Hematopoietic multipotent progenitor cell treated with erythropoietin and hydrocortisone succinate and interleukin-3 and kit ligand, for 6 days (in vitro differentiated cells): ENCODE measurements at regions not wholly inside any gene's neighbourhood (a gene's known extent, or its start where the extent isn't known, plus 50 kb on each side); places are given as distances from the start of the nearest gene placed in this dataset.
"Not testable (repeated sequence)": the region's sequence is repeated elsewhere in the genome, so short reads cannot be mapped to it uniquely, and the experiment has no call there.

Experiments
- DNase-seq: peaks from one replicate; pipeline ENCODE4 v3.0.0-alpha.2; 2015

- no peak for DNase-seq
These were observed 518.1 kb upstream of the NUDT12 start for GRCh38 chr5:104080646-104081175.

- DNase-seq: not testable (repeated sequence)
These were observed 517.5 kb upstream of the NUDT12 start for GRCh38 chr5:104079861-104080645.

- DNase-seq: no peak
These were observed 509.3 kb upstream of the NUDT12 start for GRCh38 chr5:104071887-104072286.

GRCh38 chr5:104062621-104063377, 500.2 kb upstream of the NUDT12 start:
- no peak for DNase-seq

GRCh38 chr5:104061707-104062106, 499.1 kb upstream of the NUDT12 start:
- no peak for DNase-seq

GRCh38 chr5:104053353-104053649, 490.7 kb upstream of the NUDT12 start:
- no peak for DNase-seq

- DNase-seq: no peak
These were observed 490.2 kb upstream of the NUDT12 start for GRCh38 chr5:104052558-104053352.

- no peak for DNase-seq
These were observed 487.8 kb upstream of the NUDT12 start for GRCh38 chr5:104050436-104050835.

- no peak for DNase-seq
These were observed 487.2 kb upstream of the NUDT12 start for GRCh38 chr5:104049752-104050151.

- DNase-seq: no peak
These were observed 485.6 kb upstream of the NUDT12 start for GRCh38 chr5:104048231-104048630.

GRCh38 chr5:104045987-104046386, 483.4 kb upstream of the NUDT12 start:
- DNase-seq: no peak

- not testable (repeated sequence) for DNase-seq
These were observed 477.3 kb upstream of the NUDT12 start for GRCh38 chr5:104039871-104040270.

GRCh38 chr5:104037136-104037535, 474.5 kb upstream of the NUDT12 start:
- not testable (repeated sequence) for DNase-seq

- DNase-seq: not testable (repeated sequence)
These were observed 470.6 kb upstream of the NUDT12 start for GRCh38 chr5:104033186-104033585.

GRCh38 chr5:104024538-104024937, 461.9 kb upstream of the NUDT12 start:
- no peak for DNase-seq

- DNase-seq: no peak
These were observed 461.1 kb upstream of the NUDT12 start for GRCh38 chr5:104023739-104024138.

- no peak for DNase-seq
These were observed 457.4 kb upstream of the NUDT12 start for GRCh38 chr5:104019956-104020355.

- no peak for DNase-seq
These were observed 455.7 kb upstream of the NUDT12 start for GRCh38 chr5:104018299-104018698.

- DNase-seq: no peak
These were observed 454.1 kb upstream of the NUDT12 start for GRCh38 chr5:104016646-104017045.

- DNase-seq: no peak
These were observed 453.2 kb upstream of the NUDT12 start for GRCh38 chr5:104015765-104016164.

- not testable (repeated sequence) for DNase-seq
These were observed 440.2 kb upstream of the NUDT12 start for GRCh38 chr5:104002783-104003182.

GRCh38 chr5:104001136-104001535, 438.5 kb upstream of the NUDT12 start:
- DNase-seq: no peak

- no peak for DNase-seq
These were observed 430.4 kb upstream of the NUDT12 start for GRCh38 chr5:103993031-103993430.
